Loucy (cell line): ENCODE measurements at regions not wholly inside any gene's neighbourhood (a gene's known extent, or its start where the extent isn't known, plus 50 kb on each side); places are given as distances from the start of the nearest gene placed in this dataset.

Experiments used
- EZH2phosphoT487 ChIP-seq: fragments of 200-600 bp; IDR thresholded peaks from 2 replicates; pipeline ENCODE4 v1.6.1; 2018; ENCODE audit warnings: antibody characterized with exemption, mild to moderate bottlenecking, moderate library complexity, borderline replicate concordance
- TF ChIP-seq, protein P1 (sequence below): fragments of 200-600 bp; sonication (generic); conservative IDR thresholded peaks from 2 replicates; pipeline ENCODE4 v1.5.1; 2014; ENCODE audit warnings: mild to moderate bottlenecking, antibody characterized with exemption, low read length

DNA sequence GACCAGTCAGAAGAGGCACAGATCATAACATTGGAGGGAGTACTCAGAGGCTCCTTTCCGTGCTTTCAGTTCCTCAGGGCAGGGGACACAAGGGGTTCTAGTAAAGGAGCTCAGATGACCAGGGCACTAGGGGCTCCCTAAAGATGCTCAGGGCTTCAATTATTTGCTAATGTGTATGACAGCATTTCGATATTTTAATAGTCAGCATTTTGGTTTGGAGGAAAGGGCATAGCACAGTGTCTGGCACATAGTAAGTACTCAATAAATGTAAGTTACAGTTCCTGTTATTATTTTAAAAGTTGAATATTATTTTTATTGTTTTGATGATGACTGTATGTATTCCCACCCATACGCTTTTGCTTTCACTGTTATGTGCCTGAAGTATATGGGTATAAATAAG, 260.0 kb downstream of the REEP3 start:
- TF ChIP-seq, protein P1, sequence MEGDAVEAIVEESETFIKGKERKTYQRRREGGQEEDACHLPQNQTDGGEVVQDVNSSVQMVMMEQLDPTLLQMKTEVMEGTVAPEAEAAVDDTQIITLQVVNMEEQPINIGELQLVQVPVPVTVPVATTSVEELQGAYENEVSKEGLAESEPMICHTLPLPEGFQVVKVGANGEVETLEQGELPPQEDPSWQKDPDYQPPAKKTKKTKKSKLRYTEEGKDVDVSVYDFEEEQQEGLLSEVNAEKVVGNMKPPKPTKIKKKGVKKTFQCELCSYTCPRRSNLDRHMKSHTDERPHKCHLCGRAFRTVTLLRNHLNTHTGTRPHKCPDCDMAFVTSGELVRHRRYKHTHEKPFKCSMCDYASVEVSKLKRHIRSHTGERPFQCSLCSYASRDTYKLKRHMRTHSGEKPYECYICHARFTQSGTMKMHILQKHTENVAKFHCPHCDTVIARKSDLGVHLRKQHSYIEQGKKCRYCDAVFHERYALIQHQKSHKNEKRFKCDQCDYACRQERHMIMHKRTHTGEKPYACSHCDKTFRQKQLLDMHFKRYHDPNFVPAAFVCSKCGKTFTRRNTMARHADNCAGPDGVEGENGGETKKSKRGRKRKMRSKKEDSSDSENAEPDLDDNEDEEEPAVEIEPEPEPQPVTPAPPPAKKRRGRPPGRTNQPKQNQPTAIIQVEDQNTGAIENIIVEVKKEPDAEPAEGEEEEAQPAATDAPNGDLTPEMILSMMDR: no peak
- TF ChIP-seq EZH2phosphoT487: no peak
